Pons (tissue), 1 donor: ENCODE measurements at regions not wholly inside any gene's neighbourhood (a gene's known extent, or its start where the extent isn't known, plus 50 kb on each side); places are given as distances from the start of the nearest gene placed in this dataset.

Source experiments
- DNase-seq: peaks from one replicate; pipeline ENCODE4 v3.0.0-alpha.2; 2016; ENCODE audit warnings: low spot score

DNA sequence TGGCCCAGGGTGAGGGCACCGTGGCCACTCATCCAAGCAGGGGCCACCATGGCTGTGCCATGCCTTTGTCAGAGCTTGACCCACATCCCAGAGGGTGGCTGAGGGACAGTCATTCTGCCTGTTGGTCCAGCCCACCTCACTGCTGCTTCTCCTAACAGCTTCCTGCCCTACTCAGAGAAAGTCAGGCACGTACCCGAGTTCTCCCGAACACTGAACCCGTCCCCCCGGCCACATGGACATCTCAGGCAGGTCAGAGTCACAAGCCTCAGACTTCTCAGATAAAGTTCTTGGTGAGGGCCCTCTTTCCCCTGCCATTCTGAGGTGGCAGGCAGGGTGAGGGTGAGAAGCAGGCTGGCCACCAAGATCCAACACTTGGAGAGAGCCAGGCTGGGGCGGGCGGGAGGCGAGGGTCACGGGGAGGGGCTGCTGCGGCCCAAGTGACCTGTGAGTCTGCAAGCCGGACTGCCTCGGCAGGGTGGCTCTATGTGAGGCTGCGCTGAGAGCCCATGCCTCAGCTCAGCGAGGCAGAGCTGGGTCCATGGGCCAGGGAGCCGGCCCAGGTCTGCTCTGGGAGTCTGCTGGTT, 317.8 kb downstream of the TMEM121 start:
- DNase-seq, result no peak

DNA sequence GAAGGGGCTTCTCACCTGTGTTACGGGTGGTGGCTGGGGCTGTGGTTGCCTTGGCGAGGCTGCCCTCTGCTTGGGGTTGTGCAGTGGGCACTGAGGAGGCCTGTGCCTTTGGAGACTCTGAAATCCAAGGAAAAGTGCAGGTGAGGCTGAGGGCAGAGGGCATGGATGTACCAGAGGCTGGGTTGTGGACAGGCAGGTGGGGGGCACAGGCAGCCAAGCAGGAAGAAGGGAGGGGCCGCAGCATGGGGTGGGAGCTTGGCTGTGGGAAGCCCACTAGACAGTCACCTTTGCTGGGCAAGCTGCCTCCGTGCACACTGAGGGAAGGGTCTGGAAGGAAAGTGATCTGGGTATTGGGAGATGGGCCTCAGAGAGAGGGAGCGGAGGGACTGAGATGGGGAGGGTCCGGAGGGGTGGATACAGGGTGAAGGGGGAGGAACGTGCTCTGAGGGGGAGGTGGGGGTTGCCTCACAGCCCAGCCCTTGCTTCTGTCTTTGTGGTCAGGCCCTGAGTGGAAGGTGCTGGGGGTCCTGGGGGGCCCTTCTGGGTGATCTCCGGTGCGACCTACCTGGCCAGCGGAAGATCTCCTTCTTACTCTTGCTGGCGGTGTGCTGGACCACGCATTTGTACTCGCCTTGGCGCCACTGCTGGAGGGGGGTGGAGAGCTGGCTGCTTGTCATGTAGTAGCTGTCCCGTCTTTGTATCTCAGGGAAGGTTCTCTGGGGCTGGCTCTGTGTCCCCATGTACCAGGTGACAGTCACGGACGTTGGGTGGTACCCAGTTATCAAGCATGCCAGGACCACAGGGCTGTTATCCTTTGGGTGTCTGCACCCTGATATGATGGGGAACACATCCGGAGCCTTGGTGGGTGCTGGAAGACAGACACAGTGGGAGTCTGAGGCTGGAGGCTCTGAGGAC, 318.7 kb downstream of the TMEM121 start:
- no peak for DNase-seq

DNA sequence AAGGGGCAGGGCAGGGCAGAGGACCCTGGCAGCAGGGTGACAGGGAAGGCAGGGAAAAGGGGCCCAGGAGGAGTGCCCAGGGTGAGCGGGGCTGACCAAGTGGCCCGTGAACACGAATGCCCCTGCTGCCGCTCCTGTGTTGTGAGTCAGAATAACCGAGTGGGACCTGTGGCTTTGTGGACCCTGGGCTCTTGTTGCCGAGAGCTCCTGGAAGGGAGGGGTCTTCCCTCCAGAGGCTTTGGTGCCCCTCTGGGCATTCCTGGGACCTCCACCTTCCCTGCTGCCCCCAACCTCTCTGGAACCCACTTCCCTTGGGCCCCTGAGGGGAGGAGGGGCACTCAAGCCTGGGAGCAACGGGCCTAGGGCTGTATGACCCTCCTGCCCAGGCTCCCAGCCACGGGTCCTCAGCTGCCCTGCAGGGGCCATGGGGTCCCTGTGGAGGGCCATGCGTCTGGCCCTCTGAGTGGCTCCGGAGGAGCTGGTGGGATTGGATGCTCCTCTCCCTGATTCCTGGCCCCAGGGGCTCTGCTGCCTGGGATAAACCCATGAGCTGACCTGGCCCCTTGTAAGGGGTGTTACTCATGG, 319.4 kb downstream of the TMEM121 start:
- DNase-seq, result no peak

DNA sequence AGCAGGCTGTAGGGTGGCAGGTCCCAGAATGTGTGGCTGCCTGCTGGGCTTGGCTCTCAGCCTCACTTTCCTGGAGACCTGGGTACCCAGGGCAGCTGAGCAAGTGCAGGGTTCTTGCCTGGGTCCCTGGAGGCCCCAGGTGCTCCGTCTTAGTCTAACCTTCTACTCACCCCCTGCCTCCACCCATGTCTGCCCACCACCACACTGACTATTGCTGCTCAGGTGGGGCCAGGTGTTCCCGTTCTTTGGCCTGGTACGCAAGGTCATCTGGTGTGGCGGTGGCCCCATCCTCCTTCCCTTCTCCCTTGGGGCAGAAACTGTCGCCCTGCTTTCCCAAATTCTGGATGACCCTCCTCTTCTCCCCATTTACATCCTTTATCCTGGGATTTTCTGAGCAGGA, 319.9 kb downstream of the TMEM121 start:
- DNase-seq, result no peak

DNA sequence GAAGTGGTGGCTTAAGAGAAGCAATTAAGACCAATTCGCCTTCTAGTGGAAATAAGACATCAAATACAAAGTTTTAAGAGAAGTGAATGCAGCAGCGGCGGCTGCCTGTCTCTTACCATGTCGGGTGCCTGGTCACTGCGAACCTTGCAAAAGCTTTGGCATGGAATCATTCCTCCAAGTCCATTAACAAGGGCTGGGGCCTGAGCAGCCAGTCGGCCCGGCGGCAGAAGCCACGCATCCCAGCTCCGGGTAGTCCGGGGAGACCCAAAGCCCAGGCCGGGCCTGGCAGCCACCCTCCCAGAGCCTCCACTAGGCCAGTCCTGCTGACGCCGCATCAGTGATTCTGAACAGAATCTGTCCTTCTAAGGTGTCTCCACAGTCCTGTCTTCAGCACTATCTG, 321.0 kb downstream of the TMEM121 start:
- DNase-seq, result no peak

DNA sequence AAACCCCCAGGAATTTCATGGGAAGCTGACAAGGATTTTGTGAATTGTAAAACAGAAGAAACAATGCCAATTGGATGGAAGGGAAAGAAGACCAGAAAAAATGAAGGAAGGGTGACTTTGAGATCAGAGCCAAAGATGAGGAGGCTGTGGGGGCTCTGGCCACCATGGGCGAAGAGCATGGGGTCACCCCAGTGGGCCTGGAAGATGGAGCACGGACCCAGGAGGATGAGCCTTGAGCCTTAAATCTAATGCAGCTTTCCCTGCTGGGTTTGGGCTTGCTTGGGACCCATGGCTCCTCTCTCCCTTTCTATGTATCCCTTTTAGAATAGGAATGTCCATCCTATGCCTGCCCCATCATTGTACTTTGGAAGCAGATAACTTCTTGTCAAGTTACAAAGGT, 322.2 kb downstream of the TMEM121 start:
- DNase-seq, result no peak

DNA sequence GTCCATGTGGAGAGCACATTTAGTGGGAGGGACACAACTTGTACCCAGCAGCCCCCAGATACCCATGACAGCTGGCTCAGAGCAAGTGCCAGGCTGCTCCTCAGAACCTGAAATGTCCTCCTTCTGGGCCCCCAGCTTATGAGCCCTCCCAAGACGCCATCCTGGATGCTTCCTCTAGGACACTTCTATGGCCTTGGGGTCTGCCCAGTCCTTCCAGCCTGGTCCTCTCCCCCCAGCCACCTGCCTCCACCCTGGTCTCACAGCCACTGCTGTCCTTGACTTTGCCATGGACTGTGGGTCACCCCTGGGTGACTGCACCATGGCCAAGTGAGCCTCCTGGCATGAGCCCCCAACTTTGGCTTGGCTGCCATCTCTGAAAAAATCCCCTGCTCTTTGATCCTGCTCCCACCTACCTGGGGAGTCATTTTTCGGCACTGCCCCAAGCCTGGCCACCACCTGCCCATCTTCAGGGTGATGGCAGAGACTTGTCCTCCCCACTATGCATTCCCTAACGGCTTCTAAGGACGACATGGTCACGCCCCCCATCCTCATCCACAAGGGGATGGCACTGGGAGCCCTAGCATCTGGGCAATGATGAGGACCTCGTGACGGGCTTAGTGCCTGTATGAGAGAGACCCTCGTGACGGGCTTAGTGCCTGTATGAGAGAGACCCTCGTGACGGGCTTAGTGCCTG, 323.7 kb downstream of the TMEM121 start:
- no peak for DNase-seq

DNA sequence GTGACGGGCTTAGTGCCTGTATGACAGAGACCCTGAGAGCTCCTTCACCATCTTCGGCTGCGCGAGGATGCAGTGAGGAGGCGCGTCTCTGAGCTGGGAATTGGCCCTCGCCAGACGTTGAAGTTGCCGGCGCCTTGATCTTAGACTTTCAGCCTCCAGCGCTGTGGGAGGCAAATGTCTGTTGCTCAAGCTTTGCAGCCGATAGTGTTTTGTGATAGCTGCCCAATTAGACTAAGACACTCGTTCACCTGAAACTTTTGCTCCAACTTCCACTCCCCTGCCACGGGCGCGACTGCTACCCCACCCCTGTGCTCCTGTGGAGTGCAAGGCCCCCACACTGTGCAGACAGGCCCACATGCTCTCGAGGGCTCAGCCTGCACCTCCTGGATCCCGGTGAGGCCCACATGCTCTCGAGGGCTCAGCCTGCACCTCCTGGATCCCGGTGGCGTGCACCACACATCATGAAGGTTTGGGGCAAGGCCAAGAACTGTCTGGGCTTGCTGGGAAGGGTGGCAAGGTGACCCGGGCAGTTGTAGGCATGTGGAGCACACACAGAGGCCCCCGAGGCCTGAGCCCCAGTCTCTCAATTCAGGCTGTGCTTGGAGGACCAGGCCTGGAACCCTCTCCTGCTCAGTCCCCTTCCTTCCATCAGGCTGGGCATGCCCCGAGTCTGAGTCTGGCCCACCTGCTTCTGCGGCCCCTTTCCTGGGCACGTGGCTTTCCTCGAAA, 324.6 kb downstream of the TMEM121 start:
- no peak for DNase-seq

DNA sequence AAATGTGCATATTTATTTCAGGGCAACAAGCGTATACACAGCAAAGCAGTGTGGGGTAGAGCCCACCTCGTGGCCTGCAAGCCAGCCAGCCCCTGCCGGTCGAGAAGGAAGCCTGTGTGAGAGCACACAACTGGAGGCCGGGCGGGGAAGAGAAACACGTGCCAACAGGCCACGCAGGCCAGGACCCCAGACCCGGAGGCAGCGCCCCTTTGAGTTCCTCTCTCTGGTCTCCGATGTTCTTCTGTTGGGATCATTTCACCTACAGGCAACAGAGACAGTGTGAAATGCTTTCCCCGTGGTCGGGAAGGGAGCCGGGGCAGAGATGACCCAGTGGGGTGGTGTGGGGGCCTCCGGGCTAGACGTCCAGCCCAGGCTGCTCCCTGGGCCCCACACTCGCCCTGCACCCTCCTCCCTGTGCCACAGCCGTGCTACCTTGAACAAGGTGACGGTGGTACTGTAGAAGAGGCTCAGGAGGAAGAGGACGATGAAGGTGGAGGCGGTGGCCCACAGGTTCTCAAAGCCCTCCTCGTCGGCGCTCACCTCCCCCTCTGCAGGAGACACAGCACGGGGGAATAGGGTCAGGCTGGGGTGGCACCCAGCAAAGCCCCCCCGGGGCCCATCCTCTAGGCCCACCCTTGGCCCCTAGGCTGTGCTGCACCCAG, 325.5 kb downstream of the TMEM121 start:
- DNase-seq, result no peak

DNA sequence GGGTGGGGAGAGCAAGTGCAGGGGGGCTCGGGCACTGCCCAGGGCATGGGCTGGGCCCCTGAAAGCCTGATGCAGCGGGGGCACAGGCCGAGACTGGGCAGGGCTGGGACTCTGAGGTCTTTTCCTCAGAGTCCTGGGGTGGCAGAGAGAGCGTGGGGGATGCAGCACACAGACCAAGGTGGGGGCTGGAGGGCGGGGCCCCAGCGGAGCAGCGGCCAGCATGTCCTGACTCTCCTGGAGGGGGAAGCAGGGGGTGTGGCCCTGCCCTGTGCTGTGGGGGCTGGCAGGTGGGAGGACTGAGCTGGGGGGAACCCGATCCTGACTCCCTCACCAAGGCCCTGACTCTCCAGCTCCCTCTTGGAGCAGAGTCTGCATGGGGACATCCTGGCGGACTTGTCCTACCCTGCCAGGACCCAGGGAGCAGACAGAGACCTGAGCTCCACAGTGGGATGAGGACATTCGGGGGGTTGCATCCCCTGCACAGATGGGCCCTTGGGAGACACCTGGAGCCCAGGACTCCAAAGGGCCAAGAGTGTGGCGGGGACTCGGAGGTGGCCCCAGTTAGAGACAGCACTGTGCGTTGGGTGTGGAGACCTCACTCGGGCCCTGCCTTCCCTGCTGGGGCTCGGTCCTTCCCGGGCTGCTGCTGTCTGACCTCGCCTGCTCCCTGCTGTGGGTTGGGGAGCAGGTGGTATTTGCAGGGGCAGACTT, 326.1 kb downstream of the TMEM121 start:
- no peak for DNase-seq

DNA sequence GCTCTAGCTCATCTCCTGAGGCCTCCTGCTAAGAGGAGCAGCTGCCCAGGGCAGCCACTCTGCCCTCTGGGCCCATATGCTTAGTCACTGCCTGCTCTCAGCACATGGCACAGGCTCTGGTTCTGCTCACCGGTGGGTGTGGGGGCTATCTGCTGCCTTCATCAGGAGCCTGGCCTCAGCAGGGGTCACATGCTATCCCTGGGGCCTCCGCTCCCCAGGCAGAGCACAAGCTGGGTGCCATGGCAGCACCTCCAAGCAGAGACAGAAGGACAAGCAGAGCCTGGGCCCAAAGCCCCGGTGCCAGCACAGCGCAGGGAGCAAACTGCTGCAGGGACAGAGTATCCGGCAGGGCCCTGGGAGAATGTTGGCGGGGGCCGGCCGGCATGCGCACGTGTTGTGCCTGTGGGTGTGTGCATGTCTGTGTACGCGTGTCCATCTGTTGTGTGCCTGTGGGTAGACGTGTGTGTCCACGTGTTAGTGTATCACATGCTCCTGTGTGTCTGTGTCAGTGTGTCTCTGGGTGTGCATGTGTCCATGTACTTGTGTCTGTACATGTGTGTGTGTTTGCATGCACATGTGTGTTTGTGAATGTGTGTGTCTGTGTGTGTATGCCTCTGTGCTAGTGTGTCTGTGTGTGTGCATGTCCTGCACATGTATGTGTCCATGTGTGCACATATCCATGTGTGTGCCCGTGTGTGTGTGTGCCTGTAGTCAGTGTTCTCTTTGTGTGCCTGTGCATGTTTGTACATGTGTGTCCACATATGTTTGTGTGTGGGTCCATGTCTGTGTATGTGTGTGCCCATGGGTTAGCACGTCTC, 326.9 kb downstream of the TMEM121 start:
- DNase-seq, result no peak

DNA sequence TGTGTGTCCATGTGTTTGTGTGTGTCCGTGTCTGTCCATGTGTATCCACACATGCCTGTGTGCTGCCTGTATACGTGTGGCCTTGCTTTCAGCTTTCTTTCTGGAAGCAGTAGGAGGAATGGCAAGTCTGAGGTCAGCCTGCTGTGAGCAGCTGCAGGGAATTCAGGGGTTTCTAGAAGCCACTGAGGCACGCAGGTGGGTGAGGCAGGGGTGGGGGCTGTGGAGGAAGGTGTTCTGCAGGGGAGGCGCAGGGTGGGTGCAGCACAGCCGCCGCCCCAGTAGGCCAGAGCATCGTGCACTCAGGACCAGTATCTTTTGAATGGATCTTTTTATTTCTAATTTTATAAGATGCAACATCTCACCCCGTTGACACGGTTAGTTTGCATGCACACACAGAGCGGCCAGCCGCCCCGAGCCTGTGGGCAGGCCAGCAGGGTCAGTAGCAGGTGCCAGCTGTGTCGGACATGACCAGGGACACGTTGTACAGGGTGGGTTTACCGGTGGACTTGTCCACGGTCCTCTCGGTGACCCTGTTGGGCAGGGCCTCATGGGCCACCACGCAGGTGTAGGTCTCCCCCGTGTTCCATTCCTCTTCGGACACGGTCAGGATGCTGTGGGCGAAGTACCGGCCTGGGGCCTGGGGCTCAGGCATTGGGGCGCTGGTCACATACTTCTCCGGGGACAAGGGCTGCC, 327.7 kb downstream of the TMEM121 start:
- no peak for DNase-seq

DNA sequence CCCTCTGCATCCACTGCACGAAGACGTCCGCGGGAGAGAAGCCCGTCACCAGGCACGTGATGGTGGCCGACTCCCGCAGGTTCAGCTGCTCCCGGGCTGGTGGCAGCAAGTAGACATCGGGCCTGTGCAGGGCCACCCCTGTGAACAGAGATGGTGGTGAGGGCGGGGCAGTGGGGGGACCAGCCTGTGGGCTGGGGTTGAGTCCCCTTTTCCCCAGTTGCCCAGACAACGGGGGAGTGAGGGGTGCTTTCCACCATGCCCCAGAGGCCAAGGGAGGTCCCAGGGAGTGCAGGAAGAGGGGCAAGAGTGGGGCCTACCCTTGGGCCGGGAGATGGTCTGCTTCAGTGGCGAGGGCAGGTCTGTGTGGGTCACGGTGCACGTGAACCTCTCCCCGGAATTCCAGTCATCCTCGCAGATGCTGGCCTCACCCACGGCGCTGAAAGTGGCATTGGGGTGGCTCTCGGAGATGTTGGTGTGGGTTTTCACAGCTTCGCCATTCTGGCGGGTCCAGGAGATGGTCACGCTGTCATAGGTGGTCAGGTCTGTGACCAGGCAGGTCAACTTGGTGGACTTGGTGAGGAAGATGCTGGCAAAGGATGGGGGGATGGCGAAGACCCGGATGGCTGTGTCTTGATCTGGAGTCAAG, 328.3 kb downstream of the TMEM121 start:
- DNase-seq, result no peak

DNA sequence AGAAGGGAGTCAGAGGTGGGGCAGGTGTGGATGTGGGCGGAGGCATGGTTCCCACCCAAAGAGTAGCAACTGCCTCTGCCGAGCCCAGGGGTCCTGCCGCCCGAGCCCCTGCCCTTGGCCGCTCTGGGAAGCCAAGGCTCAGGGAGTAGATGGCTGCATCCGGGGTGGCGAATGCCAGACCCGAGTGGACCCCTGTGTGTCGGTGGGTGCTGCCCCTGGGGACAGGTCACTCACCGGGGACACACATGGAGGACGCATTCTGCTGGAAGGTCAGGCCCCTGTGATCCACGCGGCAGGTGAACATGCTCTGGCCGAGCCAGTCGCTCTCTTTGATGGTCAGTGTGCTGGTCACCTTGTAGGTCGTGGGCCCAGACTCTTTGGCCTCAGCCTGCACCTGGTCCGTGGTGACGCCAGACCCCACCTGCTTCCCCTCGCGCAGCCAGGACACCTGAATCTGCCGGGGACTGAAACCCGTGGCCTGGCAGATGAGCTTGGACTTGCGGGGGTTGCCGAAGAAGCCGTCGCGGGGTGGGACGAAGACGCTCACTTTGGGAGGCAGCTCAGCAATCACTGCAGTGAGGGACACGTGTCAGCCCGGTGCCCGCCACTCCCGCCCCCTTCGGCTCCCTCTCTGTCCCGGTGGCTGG, 329.0 kb downstream of the TMEM121 start:
- DNase-seq, result no peak

DNA sequence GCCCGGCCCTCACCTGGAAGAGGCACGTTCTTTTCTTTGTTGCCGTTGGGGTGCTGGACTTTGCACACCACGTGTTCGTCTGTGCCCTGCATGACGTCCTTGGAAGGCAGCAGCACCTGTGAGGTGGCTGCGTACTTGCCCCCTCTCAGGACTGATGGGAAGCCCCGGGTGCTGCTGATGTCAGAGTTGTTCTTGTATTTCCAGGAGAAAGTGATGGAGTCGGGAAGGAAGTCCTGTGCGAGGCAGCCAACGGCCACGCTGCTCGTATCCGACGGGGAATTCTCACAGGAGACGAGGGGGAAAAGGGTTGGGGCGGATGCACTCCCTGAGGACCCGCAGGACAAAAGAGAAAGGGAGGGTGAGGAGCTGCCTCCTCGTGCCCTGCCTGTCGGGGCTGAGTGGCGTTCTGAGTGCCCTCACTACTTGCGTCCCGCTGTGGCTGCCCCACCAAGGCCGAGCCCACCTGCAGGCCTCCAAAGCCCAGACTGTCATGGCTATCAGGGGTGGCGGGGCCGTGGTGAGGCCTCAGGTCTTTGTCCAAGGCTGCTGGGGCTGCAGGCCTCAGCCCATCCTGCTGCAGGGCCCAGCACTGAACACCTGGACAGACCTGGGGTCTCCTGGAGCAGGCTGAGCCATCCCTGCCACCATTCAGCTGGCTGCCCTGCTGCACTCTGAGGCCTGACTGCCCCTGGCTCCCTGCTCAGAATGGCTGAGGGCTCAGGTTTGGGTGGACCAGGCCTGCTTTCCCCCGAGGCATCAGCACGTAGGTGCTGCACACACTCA, 329.7 kb downstream of the TMEM121 start:
- no peak for DNase-seq

DNA sequence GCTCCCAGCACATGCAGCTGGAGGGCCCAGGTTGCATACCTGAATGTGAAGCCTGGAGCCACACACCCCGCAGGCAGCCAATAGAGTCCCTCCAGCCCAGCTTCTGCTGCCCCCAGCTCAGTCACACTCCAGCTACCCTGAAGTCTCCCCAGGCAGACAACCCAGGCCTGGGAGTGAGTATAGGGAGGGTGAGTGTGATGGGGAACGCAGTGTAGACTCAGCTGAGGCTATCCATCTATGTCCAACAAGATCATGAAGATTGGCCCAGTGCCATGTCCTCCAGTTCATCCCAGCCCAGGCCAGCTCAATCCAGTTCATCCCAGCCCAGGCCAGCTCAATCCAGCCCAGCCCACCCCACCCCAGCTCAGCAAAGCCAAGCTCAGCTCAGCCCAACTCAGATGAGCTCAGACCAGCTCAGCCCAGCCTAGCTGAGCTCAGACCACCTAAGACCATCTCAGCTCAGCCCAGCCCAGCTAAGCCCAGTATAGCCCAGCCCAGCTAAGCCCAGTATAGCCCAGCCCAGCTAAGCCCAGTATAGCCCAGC, 330.4 kb downstream of the TMEM121 start:
- DNase-seq, result no peak

DNA sequence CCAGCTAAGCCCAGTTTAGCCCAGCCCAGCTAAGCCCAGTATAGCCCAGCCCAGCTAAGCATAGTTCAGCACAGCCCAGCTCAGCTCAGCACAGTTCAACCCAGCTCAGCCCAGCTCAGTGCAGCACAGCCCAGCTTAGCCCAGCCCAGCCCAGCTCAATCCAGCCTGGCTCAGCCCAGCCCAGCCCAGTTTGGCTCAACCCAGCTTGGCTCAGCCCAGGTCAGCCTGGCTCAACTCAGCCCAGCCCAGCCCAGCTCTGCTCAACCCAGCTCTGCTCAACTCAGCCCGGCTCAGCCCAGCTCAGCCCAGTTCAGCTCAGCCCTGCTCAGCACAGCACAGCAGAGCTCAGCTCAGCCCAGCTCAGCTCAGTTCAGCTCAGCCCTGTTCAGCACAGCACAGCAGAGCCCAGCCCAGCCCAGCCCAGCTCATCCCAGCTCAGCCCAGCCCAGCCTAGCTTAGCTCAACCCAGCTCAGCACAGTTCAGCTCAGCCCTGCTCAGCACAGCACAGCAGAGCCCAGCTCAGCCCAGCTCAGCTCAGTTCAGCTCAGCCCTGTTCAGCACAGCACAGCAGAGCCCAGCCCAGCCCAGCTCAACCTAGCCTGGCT, 330.9 kb downstream of the TMEM121 start:
- no peak for DNase-seq
